WTC11 (cell line): ENCODE measurements at regions not wholly inside any gene's neighbourhood (a gene's known extent, or its start where the extent isn't known, plus 50 kb on each side); places are given as distances from the start of the nearest gene placed in this dataset.

Experiments used
- CBFB ChIP-seq: sonication (generic); formaldehyde crosslinking; IDR thresholded peaks from 2 replicates; pipeline ENCODE4 v1.8.1; 2022; ENCODE audit warnings: mild to moderate bottlenecking, low read depth, missing genetic modification reagents
- EMX1 ChIP-seq: fragments of 250-450 bp; sonication (Bioruptor Pico); IDR thresholded peaks from 2 replicates; pipeline ENCODE4 v1.8.0; 2021; ENCODE audit warnings: mild to moderate bottlenecking
- JUN ChIP-seq: sonication (generic); formaldehyde crosslinking; IDR thresholded peaks from 2 replicates; pipeline ENCODE4 v1.8.0; 2023; ENCODE audit warnings: mild to moderate bottlenecking, missing genetic modification reagents
- ZNF138 ChIP-seq: sonication (generic); formaldehyde crosslinking; conservative IDR thresholded peaks from 2 replicates; pipeline ENCODE4 v1.8.1; 2022; ENCODE audit warnings: mild to moderate bottlenecking, moderate library complexity, missing genetic modification reagents
- ZNF317 ChIP-seq: sonication (generic); formaldehyde crosslinking; IDR thresholded peaks from 2 replicates; pipeline ENCODE4 v1.8.1; 2023; ENCODE audit warnings: low read depth, mild to moderate bottlenecking, moderate library complexity, missing genetic modification reagents, borderline replicate concordance
- TF ChIP-seq, protein P1 (sequence below): fragments of 200-600 bp; IDR thresholded peaks from 2 replicates; pipeline ENCODE4 v1.8.0; 2022; ENCODE audit warnings: antibody characterized with exemption
- TF ChIP-seq, protein P2 (sequence below): sonication (generic); formaldehyde crosslinking; IDR thresholded peaks from 2 replicates; pipeline ENCODE4 v1.8.1; 2023; ENCODE audit warnings: mild to moderate bottlenecking, missing genetic modification reagents
- TF ChIP-seq, protein P3 (sequence below): sonication (generic); formaldehyde crosslinking; IDR thresholded peaks from 2 replicates; pipeline ENCODE4 v1.8.1; 2023; ENCODE audit warnings: mild to moderate bottlenecking, missing genetic modification reagents, moderate library complexity
- TF ChIP-seq, protein P4 (sequence below): sonication (generic); formaldehyde crosslinking; IDR thresholded peaks from 2 replicates; pipeline ENCODE4 v1.8.1; 2022; ENCODE audit warnings: low read depth, missing genetic modification reagents, borderline replicate concordance
- TF ChIP-seq, protein P5 (sequence below): sonication (generic); formaldehyde crosslinking; IDR thresholded peaks from 2 replicates; pipeline ENCODE4 v1.8.1; 2023; ENCODE audit warnings: mild to moderate bottlenecking, missing genetic modification reagents, borderline replicate concordance

DNA sequence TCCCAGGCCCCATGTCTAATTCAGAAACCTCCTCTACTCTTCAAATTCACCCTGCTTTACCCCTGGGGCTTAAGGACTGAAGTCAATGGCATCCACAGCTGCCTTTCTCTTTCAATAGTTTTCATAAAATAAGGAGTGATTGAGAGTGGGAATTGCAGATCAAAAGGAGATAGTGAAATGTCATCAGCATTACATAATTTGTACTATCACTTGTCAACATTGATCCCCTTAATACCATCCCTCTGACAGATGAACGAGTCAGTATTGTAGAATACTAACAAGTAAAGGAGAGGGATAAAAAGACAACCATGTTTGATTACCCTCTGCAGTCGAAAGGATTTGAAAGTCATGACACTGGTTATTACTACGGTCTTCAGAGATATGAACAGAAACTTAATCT lies 212.4 kb downstream of the TMEM114 start:
- TF ChIP-seq, protein P1, sequence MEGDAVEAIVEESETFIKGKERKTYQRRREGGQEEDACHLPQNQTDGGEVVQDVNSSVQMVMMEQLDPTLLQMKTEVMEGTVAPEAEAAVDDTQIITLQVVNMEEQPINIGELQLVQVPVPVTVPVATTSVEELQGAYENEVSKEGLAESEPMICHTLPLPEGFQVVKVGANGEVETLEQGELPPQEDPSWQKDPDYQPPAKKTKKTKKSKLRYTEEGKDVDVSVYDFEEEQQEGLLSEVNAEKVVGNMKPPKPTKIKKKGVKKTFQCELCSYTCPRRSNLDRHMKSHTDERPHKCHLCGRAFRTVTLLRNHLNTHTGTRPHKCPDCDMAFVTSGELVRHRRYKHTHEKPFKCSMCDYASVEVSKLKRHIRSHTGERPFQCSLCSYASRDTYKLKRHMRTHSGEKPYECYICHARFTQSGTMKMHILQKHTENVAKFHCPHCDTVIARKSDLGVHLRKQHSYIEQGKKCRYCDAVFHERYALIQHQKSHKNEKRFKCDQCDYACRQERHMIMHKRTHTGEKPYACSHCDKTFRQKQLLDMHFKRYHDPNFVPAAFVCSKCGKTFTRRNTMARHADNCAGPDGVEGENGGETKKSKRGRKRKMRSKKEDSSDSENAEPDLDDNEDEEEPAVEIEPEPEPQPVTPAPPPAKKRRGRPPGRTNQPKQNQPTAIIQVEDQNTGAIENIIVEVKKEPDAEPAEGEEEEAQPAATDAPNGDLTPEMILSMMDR = no peak
- TF ChIP-seq CBFB (CRISPR knock-in tag) (no peak), ZNF138 (no peak), JUN (CRISPR knock-in tag) (no peak), ZNF317 (CRISPR knock-in tag) (no peak), EMX1 (CRISPR knock-in tag) (no peak)
- TF ChIP-seq, protein P2, sequence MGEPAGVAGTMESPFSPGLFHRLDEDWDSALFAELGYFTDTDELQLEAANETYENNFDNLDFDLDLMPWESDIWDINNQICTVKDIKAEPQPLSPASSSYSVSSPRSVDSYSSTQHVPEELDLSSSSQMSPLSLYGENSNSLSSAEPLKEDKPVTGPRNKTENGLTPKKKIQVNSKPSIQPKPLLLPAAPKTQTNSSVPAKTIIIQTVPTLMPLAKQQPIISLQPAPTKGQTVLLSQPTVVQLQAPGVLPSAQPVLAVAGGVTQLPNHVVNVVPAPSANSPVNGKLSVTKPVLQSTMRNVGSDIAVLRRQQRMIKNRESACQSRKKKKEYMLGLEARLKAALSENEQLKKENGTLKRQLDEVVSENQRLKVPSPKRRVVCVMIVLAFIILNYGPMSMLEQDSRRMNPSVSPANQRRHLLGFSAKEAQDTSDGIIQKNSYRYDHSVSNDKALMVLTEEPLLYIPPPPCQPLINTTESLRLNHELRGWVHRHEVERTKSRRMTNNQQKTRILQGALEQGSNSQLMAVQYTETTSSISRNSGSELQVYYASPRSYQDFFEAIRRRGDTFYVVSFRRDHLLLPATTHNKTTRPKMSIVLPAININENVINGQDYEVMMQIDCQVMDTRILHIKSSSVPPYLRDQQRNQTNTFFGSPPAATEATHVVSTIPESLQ (CRISPR knock-in tag) = no peak
- TF ChIP-seq, protein P3, sequence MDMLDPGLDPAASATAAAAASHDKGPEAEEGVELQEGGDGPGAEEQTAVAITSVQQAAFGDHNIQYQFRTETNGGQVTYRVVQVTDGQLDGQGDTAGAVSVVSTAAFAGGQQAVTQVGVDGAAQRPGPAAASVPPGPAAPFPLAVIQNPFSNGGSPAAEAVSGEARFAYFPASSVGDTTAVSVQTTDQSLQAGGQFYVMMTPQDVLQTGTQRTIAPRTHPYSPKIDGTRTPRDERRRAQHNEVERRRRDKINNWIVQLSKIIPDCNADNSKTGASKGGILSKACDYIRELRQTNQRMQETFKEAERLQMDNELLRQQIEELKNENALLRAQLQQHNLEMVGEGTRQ (CRISPR knock-in tag) = no peak
- TF ChIP-seq, protein P4, sequence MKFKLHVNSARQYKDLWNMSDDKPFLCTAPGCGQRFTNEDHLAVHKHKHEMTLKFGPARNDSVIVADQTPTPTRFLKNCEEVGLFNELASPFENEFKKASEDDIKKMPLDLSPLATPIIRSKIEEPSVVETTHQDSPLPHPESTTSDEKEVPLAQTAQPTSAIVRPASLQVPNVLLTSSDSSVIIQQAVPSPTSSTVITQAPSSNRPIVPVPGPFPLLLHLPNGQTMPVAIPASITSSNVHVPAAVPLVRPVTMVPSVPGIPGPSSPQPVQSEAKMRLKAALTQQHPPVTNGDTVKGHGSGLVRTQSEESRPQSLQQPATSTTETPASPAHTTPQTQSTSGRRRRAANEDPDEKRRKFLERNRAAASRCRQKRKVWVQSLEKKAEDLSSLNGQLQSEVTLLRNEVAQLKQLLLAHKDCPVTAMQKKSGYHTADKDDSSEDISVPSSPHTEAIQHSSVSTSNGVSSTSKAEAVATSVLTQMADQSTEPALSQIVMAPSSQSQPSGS (CRISPR knock-in tag) = no peak
- TF ChIP-seq, protein P5, sequence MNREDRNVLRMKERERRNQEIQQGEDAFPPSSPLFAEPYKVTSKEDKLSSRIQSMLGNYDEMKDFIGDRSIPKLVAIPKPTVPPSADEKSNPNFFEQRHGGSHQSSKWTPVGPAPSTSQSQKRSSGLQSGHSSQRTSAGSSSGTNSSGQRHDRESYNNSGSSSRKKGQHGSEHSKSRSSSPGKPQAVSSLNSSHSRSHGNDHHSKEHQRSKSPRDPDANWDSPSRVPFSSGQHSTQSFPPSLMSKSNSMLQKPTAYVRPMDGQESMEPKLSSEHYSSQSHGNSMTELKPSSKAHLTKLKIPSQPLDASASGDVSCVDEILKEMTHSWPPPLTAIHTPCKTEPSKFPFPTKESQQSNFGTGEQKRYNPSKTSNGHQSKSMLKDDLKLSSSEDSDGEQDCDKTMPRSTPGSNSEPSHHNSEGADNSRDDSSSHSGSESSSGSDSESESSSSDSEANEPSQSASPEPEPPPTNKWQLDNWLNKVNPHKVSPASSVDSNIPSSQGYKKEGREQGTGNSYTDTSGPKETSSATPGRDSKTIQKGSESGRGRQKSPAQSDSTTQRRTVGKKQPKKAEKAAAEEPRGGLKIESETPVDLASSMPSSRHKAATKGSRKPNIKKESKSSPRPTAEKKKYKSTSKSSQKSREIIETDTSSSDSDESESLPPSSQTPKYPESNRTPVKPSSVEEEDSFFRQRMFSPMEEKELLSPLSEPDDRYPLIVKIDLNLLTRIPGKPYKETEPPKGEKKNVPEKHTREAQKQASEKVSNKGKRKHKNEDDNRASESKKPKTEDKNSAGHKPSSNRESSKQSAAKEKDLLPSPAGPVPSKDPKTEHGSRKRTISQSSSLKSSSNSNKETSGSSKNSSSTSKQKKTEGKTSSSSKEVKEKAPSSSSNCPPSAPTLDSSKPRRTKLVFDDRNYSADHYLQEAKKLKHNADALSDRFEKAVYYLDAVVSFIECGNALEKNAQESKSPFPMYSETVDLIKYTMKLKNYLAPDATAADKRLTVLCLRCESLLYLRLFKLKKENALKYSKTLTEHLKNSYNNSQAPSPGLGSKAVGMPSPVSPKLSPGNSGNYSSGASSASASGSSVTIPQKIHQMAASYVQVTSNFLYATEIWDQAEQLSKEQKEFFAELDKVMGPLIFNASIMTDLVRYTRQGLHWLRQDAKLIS (CRISPR knock-in tag) = no peak
